K562 (cell line): ENCODE measurements at regions not wholly inside any gene's neighbourhood (a gene's known extent, or its start where the extent isn't known, plus 50 kb on each side); places are given as distances from the start of the nearest gene placed in this dataset.

Experiments used
- ATAC-seq: fragments of 200-7000 bp; cut with Tn5 transposase; 3 replicates; pipeline ENCODE4 v1.9.1; 2020; ENCODE audit warnings: moderate library complexity
- BruUV-seq: library from RNA; stranded (reverse); fragments of 400-500 nt; replicated peaks from 2 replicates; lab custom pipeline; 2021; lab: Mats Ljungman, UMichigan
- CTCF ChIA-PET: fragments of 300-600 bp; formaldehyde crosslinking; extraction: SDS; loops from one replicate; lab custom pipeline; 2021; ENCODE audit warnings: low intra/inter-chr PET ratio; lab: Yijun Ruan, JAX
- POLR2A ChIA-PET: fragments of 300-600, 350-650 bp; sonication (Branson Sonifier 250); formaldehyde crosslinking; extraction: SDS; loops from one replicate; lab custom pipeline; 2021; ENCODE audit warnings: antibody characterized with exemption, inconsistent platforms; lab: Yijun Ruan, JAX
- DNase-seq, 4 experiments: peaks; one replicate each; pipeline versions ENCODE4 v3.0.0 to v3.0.0-alpha.2; 2011 to 2018; ENCODE audit warnings: low spot score in 3 of 4, mixed read lengths in 3 of 4; ENCODE audit errors: extremely low read depth in 1 of 4
- FAIRE-seq: peaks from 2 replicates; lab custom pipeline; 2011; peaks lifted over from hg19 to GRCh38; lab: Jason Lieb, UNC
- H2AFZ ChIP-seq: 2 replicates; pipeline ENCODE4 v1.6.0; 2011; ENCODE audit warnings: low read depth, low read length, control low read depth, inconsistent platforms
- H3K27ac ChIP-seq: fragments of 200-600 bp; 3 replicates; pipeline ENCODE4 v1.8.0; 2011; ENCODE audit warnings: low read depth, mild to moderate bottlenecking, control low read depth, inconsistent platforms, low read length, moderate library complexity, mixed read lengths; ENCODE audit errors: extremely low read depth
- H3K27me3 ChIP-seq, 2 experiments: fragments of 300-600 bp in 1 of 2; 2 replicates in 1 of 2; 3 replicates in 1 of 2; pipeline versions ENCODE4 v1.6.0 to v1.8.0; 2011; ENCODE audit warnings: inconsistent platforms in 2 of 2, low read length in 2 of 2, mild to moderate bottlenecking in 1 of 2, mixed read lengths in 1 of 2, moderate library complexity in 1 of 2; ENCODE audit not compliant: control insufficient read depth in 2 of 2, insufficient read depth in 2 of 2
- H3K36me3 ChIP-seq: fragments of 300-600 bp; 3 replicates; pipeline ENCODE4 v1.8.0; 2011; ENCODE audit warnings: mild to moderate bottlenecking, low read length, inconsistent platforms; ENCODE audit not compliant: control insufficient read depth, insufficient read depth
- H3K4me1 ChIP-seq, 2 experiments: fragments of 200-600 bp in 1 of 2; replicated peaks in 1 of 2; 2 replicates in 1 of 2; 3 replicates in 1 of 2; pipeline versions ENCODE4 v1.5.1 to v1.8.0; 2011; ENCODE audit warnings: inconsistent platforms in 2 of 2, low read length in 2 of 2, mild to moderate bottlenecking in 1 of 2, mixed read lengths in 1 of 2, moderate library complexity in 1 of 2; ENCODE audit not compliant: control insufficient read depth in 2 of 2, insufficient read depth in 2 of 2
- H3K4me2 ChIP-seq: 2 replicates; pipeline ENCODE4 v1.6.1; 2011; ENCODE audit warnings: low read length, control low read depth, inconsistent platforms, mixed read lengths; ENCODE audit not compliant: insufficient read depth
- H3K4me3 ChIP-seq: fragments of 200-600 bp; sonication (generic), shearing (Covaris generic); 2 replicates; pipeline ENCODE4 v1.5.1; 2016; ENCODE audit warnings: control low read depth, inconsistent platforms
- H3K79me2 ChIP-seq: fragments of 200-600 bp; 3 replicates; pipeline ENCODE4 v1.8.0; 2011; ENCODE audit warnings: low read length, inconsistent platforms; ENCODE audit not compliant: control insufficient read depth, insufficient read depth
- H3K9ac ChIP-seq, 2 experiments: 2 replicates each; pipeline versions ENCODE4 v1.6.0 to v1.6.1; 2011; ENCODE audit warnings: low read depth in 2 of 2, low read length in 2 of 2, control low read depth in 1 of 2, inconsistent platforms in 1 of 2, mild to moderate bottlenecking in 1 of 2, mixed read lengths in 1 of 2; ENCODE audit not compliant: insufficient read depth in 1 of 2
- H3K9me1 ChIP-seq: one replicate; pipeline ENCODE4 v1.6.0; 2011; ENCODE audit warnings: inconsistent platforms, mild to moderate bottlenecking, low read length, moderate library complexity; ENCODE audit not compliant: control insufficient read depth, insufficient read depth
- H3K9me3 ChIP-seq: replicated peaks from 2 replicates; pipeline ENCODE4 v1.5.1; 2011; ENCODE audit warnings: low read depth, low read length, inconsistent platforms; ENCODE audit not compliant: control insufficient read depth, insufficient read depth
- H4K20me1 ChIP-seq: replicated peaks from 2 replicates; pipeline ENCODE4 v1.6.1; 2011; ENCODE audit warnings: low read length, inconsistent platforms, mixed read lengths; ENCODE audit not compliant: control insufficient read depth, insufficient read depth
- COPS2 ChIP-seq: fragments of 450-650 bp; conservative IDR thresholded peaks from 2 replicates; pipeline ENCODE4 v1.6.1; 2016; ENCODE audit warnings: mild to moderate bottlenecking, moderate library complexity
- DDX20 ChIP-seq: fragments of 450-650 bp; IDR thresholded peaks from 2 replicates; pipeline ENCODE4 v1.6.1; 2016; ENCODE audit warnings: missing genetic modification characterization, low read depth, mild to moderate bottlenecking, missing compliant biosample characterization, moderate library complexity
- ELF1 ChIP-seq: fragments of 200-800 bp; sonication (Bioruptor generic); IDR thresholded peaks from 2 replicates; pipeline ENCODE4 v1.6.1; 2016; ENCODE audit warnings: missing genetic modification characterization, missing compliant biosample characterization
- HMG20A ChIP-seq: fragments of 450-650 bp; formaldehyde crosslinking; conservative IDR thresholded peaks from 2 replicates; pipeline ENCODE4 v1.4.0; 2020; ENCODE audit warnings: mild to moderate bottlenecking, mixed read lengths
- NCOA1 ChIP-seq: fragments of 450-650 bp; IDR thresholded peaks from 2 replicates; pipeline ENCODE4 v1.6.1; 2016; ENCODE audit warnings: low read depth
- RAD21 ChIP-seq, 2 experiments: fragments of 250-450 bp in 1 of 2; fragments of 450-650 bp in 1 of 2; sonication (Bioruptor Pico) in 1 of 2; formaldehyde crosslinking in 1 of 2; IDR thresholded peaks in 1 of 2; conservative IDR thresholded peaks in 1 of 2; 2 replicates each; pipeline versions ENCODE4 v1.4.0 to v1.8.0; 2020 to 2022; ENCODE audit warnings: mild to moderate bottlenecking in 2 of 2, moderate library complexity in 1 of 2
- U2AF1 ChIP-seq: fragments of 200-400 bp; formaldehyde crosslinking; optimal IDR thresholded peaks from 2 replicates; pipeline ENCODE3; 2017; ENCODE audit warnings: mild to moderate bottlenecking, low read depth, low read length, moderate library complexity
- ZNF830 ChIP-seq: fragments of 250-450 bp; sonication (Bioruptor Pico); IDR thresholded peaks from 2 replicates; pipeline ENCODE4 v1.5.0; 2021; ENCODE audit warnings: mild to moderate bottlenecking
- WGBS: fragments of 100-300 bp; shearing (Covaris generic); methylation state at CpG from one replicate; pipeline ENCODE4 v1.1.6; 2016; ENCODE audit warnings: low coverage, mixed read lengths; ENCODE audit not compliant: insufficient coverage; ENCODE audit errors: missing lambda C conversion rate; 5-methylcytosine and 5-hydroxymethylcytosine counted together
- in situ Hi-C: fragments of 300-500 bp; cut with MboI; formaldehyde crosslinking; loops from 4 replicates; pipeline ENCODE4 v1.15.0; 2018; ENCODE audit warnings: inconsistent platforms, mixed read lengths
- intact Hi-C: fragments of 100-400 bp; cut with micrococcal nuclease; formaldehyde crosslinking; loops from 2 replicates; pipeline ENCODE4 v1.14.2; 2022
- TF ChIP-seq, protein P1 (sequence below): fragments of 450-650 bp; IDR thresholded peaks from 2 replicates; pipeline ENCODE4 v1.6.1; 2016; ENCODE audit warnings: mild to moderate bottlenecking

DNA sequence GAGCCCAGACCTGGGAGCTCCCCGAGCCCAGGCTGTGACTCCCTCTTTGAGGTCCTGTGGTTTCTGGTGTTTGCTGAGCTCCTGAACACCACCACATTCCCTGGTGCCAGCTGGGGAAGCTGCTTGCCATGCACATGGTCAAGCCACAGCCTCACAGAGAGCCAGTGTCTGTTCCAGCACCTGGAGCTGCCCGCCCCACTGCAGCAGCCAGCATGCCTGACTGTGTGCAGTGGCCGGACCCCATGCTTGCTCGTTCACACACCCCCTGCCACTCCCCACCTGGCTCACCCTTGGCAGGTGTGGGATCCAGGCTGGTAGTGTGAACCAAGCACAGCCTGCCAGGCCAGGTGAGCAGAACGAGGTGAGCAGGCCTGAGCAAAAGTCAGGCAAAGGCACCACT, 95.6 kb upstream of the FAM9C start:
- Histone ChIP-seq H3K36me3 (no peaks in the 10 kb centered on the region), H3K9me1 (no peaks in the 10 kb centered on the region), H3K27me3 (no peaks in the 10 kb centered on the region), H2AFZ (no peak overlapping the region), H4K20me1 (no peaks in the 10 kb centered on the region), H3K4me1 (peaks cover 0 to 4% of the 10 kb centered on the region in 2 experiments; a peak in 1 of 5 replicates), H3K4me3 (no peak overlapping the region), H3K27ac (no peak overlapping the region), H3K9ac (no peak overlapping the region), H3K9me3 (no peaks in the 10 kb centered on the region), H3K79me2 (no peaks in the 10 kb centered on the region), H3K4me2 (no peak overlapping the region)
- POLR2A ChIA-PET, result interaction anchor here (1.2 kb wide), 1 partner anchor 12 kb away, joined by 3 read pairs; no protein-coding TSS in a partner anchor
- CTCF ChIA-PET, result no interaction called here
- no peak for FAIRE-seq
- intact Hi-C loops (no loop called here), in situ Hi-C loops (loop anchor here (10.0 kb wide), 1 partner anchor 1445 kb away; no protein-coding TSS in a partner anchor)
- WGBS, result 30% methylated on average over 3 of the region's 5 CpGs
- DNase-seq, result no peak
- BruUV-seq, result no TSS peak
- TF ChIP-seq, protein P1, sequence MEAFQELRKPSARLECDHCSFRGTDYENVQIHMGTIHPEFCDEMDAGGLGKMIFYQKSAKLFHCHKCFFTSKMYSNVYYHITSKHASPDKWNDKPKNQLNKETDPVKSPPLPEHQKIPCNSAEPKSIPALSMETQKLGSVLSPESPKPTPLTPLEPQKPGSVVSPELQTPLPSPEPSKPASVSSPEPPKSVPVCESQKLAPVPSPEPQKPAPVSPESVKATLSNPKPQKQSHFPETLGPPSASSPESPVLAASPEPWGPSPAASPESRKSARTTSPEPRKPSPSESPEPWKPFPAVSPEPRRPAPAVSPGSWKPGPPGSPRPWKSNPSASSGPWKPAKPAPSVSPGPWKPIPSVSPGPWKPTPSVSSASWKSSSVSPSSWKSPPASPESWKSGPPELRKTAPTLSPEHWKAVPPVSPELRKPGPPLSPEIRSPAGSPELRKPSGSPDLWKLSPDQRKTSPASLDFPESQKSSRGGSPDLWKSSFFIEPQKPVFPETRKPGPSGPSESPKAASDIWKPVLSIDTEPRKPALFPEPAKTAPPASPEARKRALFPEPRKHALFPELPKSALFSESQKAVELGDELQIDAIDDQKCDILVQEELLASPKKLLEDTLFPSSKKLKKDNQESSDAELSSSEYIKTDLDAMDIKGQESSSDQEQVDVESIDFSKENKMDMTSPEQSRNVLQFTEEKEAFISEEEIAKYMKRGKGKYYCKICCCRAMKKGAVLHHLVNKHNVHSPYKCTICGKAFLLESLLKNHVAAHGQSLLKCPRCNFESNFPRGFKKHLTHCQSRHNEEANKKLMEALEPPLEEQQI, result no peak
- TF ChIP-seq RAD21 (CRISPR knock-in tag; conservative IDR thresholded peaks at IDR 0.05 in 1 of 2, IDR thresholded peaks at IDR 0.05 in 1 of 2) (no peak), COPS2 (no peak), NCOA1 (no peak), ZNF830 (CRISPR knock-in tag) (no peak), ELF1 (tag) (no peak), HMG20A (CRISPR knock-in tag) (no peak), U2AF1 (no peak), DDX20 (tag) (no peak)
- ATAC-seq, result no peak
